MCF 10A (cell line): ENCODE measurements at regions not wholly inside any gene's neighbourhood (a gene's known extent, or its start where the extent isn't known, plus 50 kb on each side); places are given as distances from the start of the nearest gene placed in this dataset.
A peak's percentile ranks its signal among the peaks of the same experiment; 100 is the strongest.

ENCODE experiments used
- BruUV-seq: library from RNA; stranded (reverse); fragments of 400-500 nt; replicated peaks from 2 replicates; lab custom pipeline; 2021; lab: Mats Ljungman, UMichigan
- CTCF ChIA-PET: fragments of 300-600 bp; sonication (Branson Sonifier 250); formaldehyde crosslinking; extraction: SDS; loops from one replicate; lab custom pipeline; 2021; ENCODE audit warnings: antibody characterized with exemption, inconsistent platforms; lab: Yijun Ruan, JAX
- POLR2A ChIA-PET: fragments of 300-600, 350-650 bp; sonication (Branson Sonifier 250); formaldehyde crosslinking; extraction: SDS; loops from one replicate; lab custom pipeline; 2020; ENCODE audit warnings: antibody characterized with exemption, inconsistent platforms; lab: Yijun Ruan, JAX
- DNase-seq: peaks from one replicate; pipeline ENCODE4 v3.0.0-alpha.2; 2018; ENCODE audit not compliant: unreplicated experiment
- H3K27ac Mint-ChIP-seq: one replicate; pipeline ENCODE4 v1.8.0; 2022; ENCODE audit warnings: mild to moderate bottlenecking, low read depth, mixed read lengths; ENCODE audit not compliant: unreplicated experiment
- H3K27me3 Mint-ChIP-seq: one replicate; pipeline ENCODE4 v1.8.0; 2022; ENCODE audit warnings: mixed read lengths; ENCODE audit not compliant: insufficient read depth, unreplicated experiment
- H3K36me3 Mint-ChIP-seq: one replicate; pipeline ENCODE4 v1.8.0; 2022; ENCODE audit warnings: mild to moderate bottlenecking, moderate library complexity, mixed read lengths; ENCODE audit not compliant: insufficient read depth, unreplicated experiment
- H3K4me1 Mint-ChIP-seq: one replicate; pipeline ENCODE4 v1.8.0; 2022; ENCODE audit warnings: mixed read lengths; ENCODE audit not compliant: insufficient read depth, unreplicated experiment
- H3K4me3 Mint-ChIP-seq: one replicate; pipeline ENCODE4 v1.8.0; 2022; ENCODE audit warnings: mild to moderate bottlenecking, moderate library complexity, mixed read lengths; ENCODE audit not compliant: unreplicated experiment
- H3K9me3 Mint-ChIP-seq: one replicate; pipeline ENCODE4 v1.8.0; 2022; ENCODE audit warnings: mixed read lengths; ENCODE audit not compliant: unreplicated experiment
- CTCF ChIP-seq: fragments of 200-600 bp; IDR thresholded peaks from one replicate; pipeline ENCODE4 v1.8.0; 2022; ENCODE audit warnings: antibody characterized with exemption, mild to moderate bottlenecking; ENCODE audit not compliant: unreplicated experiment
- intact Hi-C: fragments of 100-400 bp; cut with micrococcal nuclease; formaldehyde crosslinking; loops from 2 replicates; pipeline ENCODE4 v1.14.1; 2022

- POLR2A ChIA-PET: no interaction called here
These were observed 176.4 kb downstream of the MIS18A start for GRCh38 chr21:32102426-32102825.

GRCh38 chr21:32101277-32101676, 177.6 kb downstream of the MIS18A start:
- intact Hi-C loops: no loop called here
- Mint-ChIP-seq H3K27me3 (peaks cover 16% of the 10 kb centered on the region), H3K27ac (no peak overlapping the region), H3K4me1 (no peaks in the 10 kb centered on the region), H3K9me3 (no peaks in the 10 kb centered on the region), H3K4me3 (no peak overlapping the region), H3K36me3 (no peaks in the 10 kb centered on the region)
- CTCF ChIA-PET: interaction anchor here (0.6 kb wide), 1 partner anchor 70 kb away, joined by 3 read pairs; no protein-coding TSS in a partner anchor
- no TSS peak for BruUV-seq
- TF ChIP-seq CTCF: no peak
- DNase-seq: no peak
- POLR2A ChIA-PET: no interaction called here

More at GRCh38 chr21:32102426-32102825, 176.4 kb downstream of the MIS18A start:
- peak; percentile 16 for DNase-seq
- CTCF ChIA-PET: no interaction called here
- TF ChIP-seq CTCF: no peak
- no peaks in the 10 kb centered on the region for H3K9me3 Mint-ChIP-seq
- peaks cover 20% of the 10 kb centered on the region for H3K27me3 Mint-ChIP-seq
- H3K36me3 Mint-ChIP-seq: no peaks in the 10 kb centered on the region
- BruUV-seq: no TSS peak
- H3K27ac Mint-ChIP-seq: no peak overlapping the region
- intact Hi-C loops: no loop called here
- H3K4me3 Mint-ChIP-seq: no peak overlapping the region
- no peaks in the 10 kb centered on the region for H3K4me1 Mint-ChIP-seq

GRCh38 chr21:32100423-32100822, 178.4 kb downstream of the MIS18A start:
- Mint-ChIP-seq H3K9me3 (no peaks in the 10 kb centered on the region), H3K27me3 (peaks cover 7% of the 10 kb centered on the region), H3K27ac (no peak overlapping the region), H3K4me1 (no peaks in the 10 kb centered on the region), H3K4me3 (no peak overlapping the region), H3K36me3 (no peaks in the 10 kb centered on the region)
- no peak for DNase-seq
- ChIA-PET CTCF (interaction anchor here (0.8 kb wide), 1 partner anchor 16 kb away, joined by 3 read pairs; no protein-coding TSS in a partner anchor), POLR2A (no interaction called here)
- BruUV-seq: no TSS peak
- TF ChIP-seq CTCF: no peak
- intact Hi-C loops: no loop called here

GRCh38 chr21:32099812-32100416, 178.9 kb downstream of the MIS18A start:
- no peaks in the 10 kb centered on the region for H3K9me3 Mint-ChIP-seq
- H3K4me1 Mint-ChIP-seq: peaks cover 2% of the 10 kb centered on the region
- no peak for TF ChIP-seq CTCF
- BruUV-seq: no TSS peak
- no peak overlapping the region for H3K4me3 Mint-ChIP-seq
- H3K27me3 Mint-ChIP-seq: peaks cover 6% of the 10 kb centered on the region
- H3K27ac Mint-ChIP-seq: no peak overlapping the region
- peak; percentile 6 for DNase-seq
- intact Hi-C loops: no loop called here
- ChIA-PET CTCF (interaction anchor here (0.8 kb wide), 1 partner anchor 16 kb away, joined by 3 read pairs; no protein-coding TSS in a partner anchor), POLR2A (interaction anchor here (0.6 kb wide), 1 partner anchor 12 kb away, joined by 3 read pairs; no protein-coding TSS in a partner anchor)
- H3K36me3 Mint-ChIP-seq: no peaks in the 10 kb centered on the region
